GM19351 (cell line): ENCODE measurements at regions not wholly inside any gene's neighbourhood (a gene's known extent, or its start where the extent isn't known, plus 50 kb on each side); places are given as distances from the start of the nearest gene placed in this dataset.
"Not testable (repeated sequence)": the region's sequence is repeated elsewhere in the genome, so short reads cannot be mapped to it uniquely, and the experiment has no call there.

Experiments
- ATAC-seq: cut with Tn5 transposase; IDR thresholded peaks from one replicate; pipeline ENCODE4 v1.9.1; 2021; ENCODE audit warnings: mild to moderate bottlenecking, moderate library complexity; ENCODE audit not compliant: unreplicated experiment

DNA sequence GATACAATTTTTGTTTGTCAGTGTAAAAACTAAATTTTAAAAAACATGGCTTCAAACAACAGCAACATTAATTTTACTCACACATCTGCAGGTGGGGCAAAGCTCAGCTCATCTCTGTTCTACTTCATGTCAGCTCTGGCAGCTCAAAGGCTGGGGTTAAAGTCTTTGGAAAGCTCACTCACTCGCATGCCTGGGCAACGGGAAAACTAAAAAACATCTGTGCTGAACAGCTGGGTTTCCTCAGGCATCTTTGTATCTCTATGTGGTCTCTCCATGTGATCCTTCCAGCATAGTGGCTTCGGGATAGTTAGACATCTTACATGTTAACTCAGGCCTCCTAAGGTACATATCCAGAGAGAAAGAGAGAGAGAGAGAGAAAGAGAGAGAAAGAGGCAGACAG lies 499.6 kb downstream of the RFPL4B start:
- ATAC-seq: no peak

DNA sequence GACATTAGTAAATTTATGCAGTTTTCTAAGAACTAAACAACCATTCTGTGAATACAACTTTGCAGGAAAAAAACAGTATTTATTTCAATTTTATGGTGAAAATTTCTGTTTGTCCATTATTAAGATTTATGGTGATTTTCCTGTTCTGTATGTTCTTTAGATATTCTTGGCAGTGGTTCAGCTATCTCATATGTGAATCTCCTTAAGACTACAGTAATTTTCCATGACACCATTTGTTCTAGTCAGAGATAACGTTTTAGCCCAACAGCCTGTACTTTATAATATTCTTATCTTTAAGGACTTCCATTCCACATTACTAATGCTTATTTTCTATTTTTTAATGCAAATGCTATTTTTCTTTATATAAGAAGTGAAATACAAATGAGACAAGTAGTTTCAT lies 504.0 kb downstream of the RFPL4B start:
- ATAC-seq: no peak

DNA sequence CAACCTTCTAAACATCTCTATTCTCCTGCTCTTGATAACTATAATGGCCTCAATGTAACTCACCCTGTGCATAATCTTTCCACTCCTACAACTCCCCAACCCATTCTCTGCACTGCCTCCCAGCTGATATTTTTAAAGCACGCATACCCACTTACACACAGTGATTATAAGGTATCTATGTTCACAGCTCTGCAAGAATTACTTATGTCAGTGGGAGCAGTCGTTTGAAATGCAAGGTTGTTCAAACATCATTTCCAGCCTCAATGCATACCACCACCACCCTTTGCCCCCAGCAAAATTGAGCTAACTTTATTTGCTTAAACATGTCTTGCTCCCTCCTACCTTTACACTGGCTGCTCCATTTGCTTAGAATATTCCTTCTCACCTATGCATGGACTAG lies 506.0 kb downstream of the RFPL4B start:
- ATAC-seq: no peak

DNA sequence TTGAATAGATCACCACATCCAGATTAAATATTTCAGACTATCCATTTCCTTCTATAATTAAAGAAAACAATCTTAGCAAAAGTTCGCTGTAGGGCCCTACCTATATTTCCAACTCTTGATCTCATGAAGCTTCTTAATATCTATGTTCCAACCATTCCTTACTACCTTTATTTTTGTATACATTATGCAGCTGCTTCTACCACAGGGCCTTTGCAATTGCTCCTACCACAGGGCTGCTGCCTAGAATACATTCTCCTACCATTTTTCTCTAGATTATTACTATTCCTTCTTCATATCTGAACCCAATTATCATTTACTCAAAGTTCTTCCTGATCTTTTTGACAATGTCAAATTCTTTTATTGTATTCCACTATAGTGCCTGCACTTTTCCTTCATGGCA lies 516.6 kb downstream of the RFPL4B start:
- ATAC-seq: no peak

DNA sequence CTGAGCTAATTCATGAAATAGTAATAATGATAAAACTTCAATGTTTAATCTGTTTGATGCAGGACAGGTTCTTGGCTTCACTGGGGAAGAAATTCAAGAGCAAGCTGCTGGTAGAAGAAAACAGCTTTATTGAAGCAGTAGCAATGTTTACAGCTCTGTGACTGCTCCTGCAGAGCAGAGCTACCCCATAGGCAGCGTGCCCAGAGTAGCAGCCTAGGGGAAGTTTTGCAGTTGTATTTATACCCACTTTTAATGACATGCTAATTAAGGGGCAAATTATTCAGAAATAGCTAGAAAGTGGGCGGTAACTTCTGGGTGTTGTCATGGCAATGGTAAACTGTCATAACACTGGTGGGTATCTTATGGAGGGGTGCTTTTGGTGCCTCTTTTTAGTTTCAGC lies 518.0 kb downstream of the RFPL4B start:
- ATAC-seq: no peak

DNA sequence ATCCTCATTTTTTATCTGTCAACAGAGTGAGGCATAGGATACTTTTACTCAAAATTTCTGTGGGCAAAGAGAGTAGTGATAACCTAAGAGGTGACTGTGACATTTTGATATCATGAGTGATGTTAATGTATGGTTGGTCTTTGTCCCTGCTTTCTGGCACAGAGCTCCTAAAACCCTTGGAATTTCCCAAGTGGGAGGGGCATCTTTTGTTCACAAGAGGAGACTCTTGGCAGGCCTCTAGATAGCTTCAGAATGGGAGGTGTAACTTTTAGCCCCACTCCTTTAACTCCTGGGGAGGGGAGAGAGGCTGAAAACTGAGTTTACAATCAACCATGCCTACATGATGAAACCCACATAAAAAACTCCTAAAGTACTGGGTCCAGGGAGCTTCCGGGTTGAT lies 527.8 kb downstream of the RFPL4B start:
- ATAC-seq: no peak

DNA sequence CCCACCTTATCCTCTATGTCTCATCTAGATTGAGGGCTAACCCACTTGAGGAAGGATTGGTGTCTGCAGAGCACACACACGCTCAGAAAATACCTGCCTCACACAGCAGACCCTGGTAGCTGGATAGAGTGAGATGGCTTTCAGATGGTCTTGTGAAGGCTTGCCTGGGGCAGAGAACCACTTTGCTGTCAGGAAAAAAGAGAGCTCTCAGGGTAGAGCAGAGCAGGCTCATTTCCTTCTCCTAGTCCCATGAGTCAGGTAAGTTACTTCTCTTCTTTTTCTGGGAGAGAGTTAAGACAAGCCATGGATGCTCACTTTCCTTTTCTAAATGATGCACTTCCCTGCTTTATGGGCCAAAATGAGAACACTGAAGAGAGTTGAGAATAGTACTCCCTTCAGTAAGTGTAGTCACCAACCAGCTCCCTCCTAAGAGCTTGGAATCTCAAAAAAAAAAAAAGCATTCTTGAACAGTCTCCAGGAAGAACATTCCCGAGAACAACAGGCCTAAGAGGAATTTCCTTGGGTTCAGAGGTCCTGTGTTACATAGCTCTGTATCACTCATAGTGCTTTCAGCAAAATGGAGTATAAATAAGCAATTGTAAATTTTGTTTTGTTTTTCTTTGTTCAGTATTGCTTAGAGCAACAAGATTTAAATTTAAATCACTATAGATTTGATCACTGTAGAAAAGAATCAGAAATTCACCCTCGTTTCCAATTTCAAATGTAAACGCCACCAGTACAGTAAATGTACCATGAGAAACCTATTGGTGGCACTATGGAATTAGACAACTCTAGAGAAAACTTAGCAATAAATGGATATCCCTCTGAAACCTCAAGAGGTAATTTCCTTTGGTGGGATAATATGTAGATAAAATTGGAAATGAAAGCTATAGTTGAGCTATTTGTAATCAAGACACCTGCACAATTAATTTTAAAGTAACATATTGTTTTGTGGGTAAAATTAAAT lies 530.3 kb downstream of the RFPL4B start:
- ATAC-seq: no peak

DNA sequence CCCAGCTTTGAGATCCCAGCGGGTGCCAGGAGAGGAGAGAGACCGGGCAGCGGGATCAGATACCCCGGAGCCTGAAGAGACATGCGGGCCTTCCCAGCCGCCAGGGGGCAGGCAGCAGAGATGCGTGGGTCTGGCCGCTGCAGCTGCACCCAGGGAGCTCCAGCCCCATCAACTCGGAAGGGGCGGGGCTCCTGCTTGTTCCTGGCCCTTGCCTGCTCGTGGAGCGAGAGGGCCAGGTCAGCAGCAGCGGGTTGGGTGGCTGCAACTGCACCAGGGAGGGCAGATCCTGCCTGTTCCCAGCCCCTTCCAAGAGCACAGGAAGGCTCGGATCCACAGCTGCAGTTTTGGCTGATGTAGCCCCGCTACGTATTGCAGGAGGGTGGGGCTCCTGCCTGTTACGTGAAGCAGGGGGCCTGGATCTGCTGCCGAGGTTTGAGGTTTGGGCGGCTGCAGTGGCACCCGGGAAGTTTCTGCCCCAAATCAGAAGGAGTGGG lies 532.8 kb downstream of the RFPL4B start:
- no peak for ATAC-seq

DNA sequence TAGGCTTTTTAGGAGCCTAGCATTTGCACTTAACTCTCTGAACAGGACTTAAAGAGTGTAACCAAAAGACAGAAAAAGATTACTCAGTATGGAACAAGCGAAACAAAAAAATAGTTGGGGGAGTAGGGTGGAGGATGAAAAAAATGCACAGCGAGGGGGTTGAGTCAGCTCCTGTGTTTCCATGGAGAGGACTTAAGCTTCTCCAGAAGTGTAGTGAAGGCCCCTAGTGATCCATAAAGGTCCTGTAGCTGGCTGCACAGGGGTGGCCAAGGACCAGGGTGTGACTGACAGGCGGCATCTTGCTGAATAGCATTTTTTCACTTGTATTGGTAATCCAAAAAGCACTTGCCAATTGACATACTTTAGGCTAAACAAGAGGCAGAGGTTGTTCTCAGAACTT lies 533.9 kb downstream of the RFPL4B start:
- no peak for ATAC-seq

DNA sequence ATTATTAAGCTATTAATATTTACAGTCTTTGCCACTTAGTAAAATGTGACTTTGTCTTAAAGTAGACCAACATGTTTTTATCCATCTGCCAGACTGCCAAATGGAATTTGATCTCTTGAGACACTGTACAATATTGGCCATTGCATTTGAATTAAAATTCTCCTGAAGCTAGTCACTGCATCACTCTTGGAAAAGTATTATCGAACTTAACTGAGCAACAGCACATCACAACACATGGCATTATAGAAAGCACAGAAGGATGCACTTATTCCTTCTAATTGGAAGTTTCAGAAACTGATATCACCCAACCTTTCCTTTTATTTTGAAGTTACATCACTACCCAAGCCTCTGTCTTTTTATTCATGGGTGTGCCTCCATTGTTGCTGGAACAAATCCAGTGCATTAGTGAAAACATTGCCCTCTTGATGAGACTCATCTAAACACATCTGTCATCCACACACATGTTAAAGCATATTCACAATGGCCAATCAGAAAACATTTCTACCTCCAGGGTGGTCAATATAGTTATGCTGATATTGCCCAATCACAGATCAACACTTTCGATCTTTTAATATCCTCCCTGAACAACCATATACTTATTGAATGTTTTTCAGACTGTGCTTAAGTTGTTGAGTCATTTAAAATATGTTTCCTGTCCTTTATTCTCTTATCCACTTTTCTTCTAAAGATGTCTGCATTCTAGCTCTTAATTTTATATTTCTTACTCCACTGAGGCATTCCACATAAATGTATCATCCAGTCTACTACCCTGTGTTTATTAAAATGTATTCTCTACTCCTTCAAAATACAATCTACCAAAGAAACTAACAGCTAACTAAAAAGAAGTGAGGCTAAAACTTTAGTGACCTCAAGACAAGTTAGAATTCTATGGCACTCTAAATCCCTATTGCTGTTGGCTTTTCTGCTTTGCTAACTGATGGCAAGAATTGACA lies 535.0 kb downstream of the RFPL4B start:
- ATAC-seq: no peak

DNA sequence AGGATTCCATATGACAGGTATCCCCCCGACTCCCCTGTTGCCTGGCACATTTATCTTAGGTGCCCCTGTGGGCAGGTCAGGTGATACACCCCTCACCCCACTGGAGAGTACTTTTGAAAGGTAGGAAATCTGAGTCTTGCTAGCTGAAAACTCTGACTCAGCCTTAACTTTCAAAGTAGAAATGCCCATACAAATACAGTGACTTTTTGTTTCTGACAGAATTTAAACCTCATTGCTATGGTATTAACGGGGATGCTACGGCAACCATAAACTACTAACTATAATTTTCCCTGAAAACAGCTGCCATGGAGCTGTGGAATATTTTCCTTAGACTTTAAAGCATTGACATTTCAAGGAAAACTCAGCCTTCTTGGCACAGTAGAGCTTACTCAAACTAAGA lies 536.0 kb downstream of the RFPL4B start:
- ATAC-seq: no peak

DNA sequence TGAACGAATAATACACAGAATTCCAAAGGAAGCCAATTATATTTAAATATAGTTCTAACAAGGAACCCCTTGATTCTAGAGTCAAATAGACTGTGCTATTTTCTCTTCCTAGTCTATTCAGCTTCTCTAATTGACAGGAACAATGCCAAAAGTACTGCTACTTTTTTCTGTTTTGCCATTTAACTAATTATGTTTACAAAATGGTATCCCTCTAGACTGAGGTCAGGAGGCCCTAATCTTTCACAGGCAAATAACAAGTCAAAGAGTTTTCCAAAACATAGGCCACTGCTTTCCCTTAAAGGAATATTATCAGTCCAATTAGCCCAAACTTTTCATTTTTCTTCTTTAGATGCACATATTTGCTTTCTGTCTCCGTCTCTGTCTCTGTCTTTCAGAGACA lies 539.3 kb downstream of the RFPL4B start:
- ATAC-seq: no peak

DNA sequence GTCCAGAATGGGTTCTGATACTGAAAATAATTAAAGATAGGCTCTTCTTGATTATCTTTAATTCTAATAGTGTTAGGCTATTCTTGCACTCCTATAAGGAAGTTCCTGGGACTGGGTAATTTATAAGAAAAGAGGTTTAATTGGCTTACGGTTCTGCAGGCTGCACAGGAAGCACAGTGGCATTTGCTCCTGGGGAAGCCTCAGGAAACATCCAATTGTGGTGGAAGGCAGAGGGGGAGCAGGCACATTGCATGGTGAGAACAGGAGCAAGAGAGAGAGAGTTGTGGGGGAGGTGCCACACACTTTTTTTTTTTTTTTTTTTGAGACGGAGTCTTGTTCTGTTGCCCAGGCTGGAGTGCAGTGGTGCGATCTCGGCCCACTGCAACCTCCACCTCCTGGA lies 540.3 kb downstream of the RFPL4B start:
- not testable (repeated sequence) for ATAC-seq

DNA sequence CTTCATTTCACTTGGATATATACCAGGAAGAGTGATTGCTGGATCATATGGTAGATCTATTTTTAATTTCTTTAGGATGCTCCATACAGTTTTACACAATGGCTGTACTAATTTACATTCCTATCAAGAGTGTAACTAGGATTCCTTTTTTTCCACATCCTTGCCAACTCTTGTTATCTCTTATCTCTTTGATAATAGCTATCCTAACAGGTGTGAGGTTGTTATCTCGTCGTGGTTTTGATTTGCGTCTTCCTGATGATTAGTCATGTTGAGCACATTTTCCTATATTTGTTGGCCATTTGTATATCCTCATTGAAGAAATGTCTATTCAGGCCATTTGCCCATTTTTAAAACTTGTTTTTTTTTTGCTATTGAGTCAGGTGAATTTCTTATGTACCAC lies 552.4 kb downstream of the RFPL4B start:
- no peak for ATAC-seq

DNA sequence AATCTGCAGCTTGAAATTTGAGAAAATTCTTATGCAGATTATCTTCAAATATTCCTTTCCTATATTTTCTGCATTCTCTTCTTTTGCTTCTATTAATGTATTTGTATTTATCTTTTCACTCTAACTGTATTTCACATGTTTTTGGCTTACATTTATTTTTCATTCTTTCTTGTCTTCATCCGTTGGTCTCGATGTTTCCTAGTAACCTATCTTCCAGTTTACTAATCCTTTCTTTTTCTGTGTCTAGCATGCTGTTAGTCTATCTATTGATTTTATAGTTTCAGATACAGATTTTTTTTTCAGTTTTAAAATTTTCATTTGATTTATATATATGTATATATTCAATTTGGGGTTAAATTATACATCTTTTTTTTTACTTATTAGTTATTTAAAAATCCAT lies 556.2 kb downstream of the RFPL4B start:
- ATAC-seq: no peak

DNA sequence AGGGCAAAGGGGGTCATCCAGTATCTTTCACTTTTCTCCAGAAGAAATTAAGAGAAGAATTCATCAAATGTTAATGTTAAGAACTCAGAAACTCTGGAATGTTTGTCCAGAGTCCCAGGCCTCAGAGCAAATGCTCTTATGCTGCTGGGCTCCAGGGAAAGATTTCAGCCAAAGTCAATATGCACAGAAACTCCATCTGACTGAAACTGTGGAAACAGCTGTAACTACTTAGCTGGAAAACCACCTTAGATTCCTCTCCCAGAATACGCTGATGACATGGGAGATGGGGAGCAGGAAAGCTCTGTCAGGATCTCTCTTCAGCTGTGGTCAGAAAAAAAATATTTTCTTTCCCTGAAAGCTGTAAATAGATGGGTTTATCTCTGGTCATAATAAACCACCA lies 559.6 kb downstream of the RFPL4B start:
- no peak for ATAC-seq

DNA sequence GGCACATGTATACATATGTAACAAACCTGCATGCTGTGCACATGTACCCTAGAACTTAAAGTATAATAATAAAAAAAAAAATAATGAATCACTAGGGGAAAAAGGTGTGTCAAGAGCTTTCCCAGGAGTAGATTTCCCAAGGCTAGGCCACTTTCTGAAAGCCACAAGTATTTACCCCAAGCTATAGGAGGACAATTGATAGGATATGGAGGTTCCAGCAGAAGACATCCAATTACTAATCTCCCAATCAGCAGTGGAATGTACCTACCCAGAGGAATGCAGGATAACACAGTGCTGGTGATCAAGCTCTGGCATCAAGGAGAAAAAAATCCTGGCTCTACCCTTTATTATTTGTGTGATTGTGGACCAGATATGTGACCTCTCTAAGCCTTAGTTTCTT lies 562.7 kb downstream of the RFPL4B start:
- ATAC-seq: no peak

DNA sequence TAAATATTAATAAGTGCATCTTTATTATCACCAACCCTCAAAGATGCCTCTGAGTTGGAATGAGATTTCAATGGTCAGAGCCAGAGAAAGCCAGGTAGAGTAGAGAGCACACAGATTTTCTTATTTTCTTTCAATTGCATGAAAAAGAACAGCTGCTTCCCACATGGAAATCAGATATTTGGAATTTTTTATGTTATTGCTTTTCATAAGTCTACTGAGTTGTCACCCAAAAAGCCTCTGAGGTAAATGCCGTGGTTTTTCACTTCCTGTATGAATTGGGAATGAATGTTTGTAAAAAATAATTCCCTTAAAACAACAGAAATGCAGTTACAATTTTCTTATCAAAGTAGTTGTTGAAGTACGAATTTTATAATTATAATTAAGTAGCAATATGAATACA lies 563.1 kb downstream of the RFPL4B start:
- ATAC-seq: no peak

DNA sequence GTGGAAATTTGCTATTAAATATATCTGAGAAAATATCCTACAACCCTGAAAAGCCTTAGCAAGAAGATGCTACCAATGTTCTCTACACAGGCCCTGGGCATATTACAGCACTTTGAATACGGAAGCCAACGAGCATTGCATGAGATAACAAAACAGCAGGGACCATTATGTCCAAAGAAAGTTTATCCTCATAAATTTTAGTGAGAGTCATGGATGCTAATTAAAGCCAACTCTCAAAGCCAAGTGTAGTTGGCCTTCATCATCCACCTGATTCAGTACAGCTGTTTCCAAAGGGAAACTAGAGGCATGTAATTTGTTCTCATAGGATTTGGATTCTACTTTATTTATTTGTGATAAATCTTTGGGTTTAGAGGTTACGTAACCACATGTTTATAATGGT lies 564.8 kb downstream of the RFPL4B start:
- ATAC-seq: no peak

DNA sequence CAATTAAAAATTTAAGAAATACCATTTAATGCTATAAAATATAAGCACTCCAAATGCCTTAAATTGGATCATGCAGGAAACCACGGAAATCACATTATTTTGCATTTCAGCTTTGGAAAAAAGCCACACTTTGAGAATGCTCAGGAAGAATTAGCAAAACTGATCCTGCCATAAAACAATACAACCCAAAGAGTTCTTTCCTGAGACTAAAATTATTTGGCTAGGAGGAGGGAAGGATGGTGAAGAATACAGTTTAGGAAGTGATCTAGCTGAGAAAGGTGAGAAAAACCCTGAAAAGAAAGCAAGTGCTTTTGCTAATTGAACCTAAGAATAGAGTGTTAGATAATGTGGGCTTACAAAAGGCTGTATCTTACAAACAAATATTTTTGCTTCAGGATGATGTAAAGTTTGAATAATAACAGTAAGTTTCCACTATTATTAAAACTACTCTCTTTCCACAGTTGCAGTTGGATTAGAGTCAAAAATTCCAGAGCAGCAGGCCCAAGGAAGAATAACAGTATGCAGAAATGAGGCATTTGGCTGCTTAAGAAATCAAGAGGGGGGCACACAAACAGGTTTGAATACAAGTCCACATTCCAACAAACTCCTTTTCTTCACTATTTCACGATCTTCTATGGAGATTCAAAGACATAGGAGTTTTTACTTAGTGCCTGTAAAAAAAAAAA lies 565.4 kb downstream of the RFPL4B start:
- ATAC-seq: no peak

DNA sequence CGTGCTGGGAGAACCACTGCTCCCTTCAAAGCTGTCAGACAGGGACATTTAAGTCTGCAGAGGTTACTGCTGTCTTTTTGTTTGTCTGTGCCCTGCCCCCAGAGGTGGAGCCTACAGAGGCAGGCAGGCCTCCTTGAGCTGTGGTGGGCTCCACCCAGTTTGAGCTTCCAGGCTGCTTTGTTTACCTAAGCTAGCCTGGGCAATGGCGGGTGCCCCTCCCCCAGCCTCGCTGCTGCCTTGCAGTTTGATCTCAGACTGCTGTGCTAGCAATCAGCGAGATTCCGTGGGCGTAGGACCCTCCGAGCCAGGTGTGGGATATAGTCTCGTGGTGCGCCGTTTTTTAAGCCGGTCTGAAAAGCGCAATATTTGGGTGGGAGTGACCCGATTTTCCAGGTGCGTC lies 572.6 kb downstream of the RFPL4B start:
- not testable (repeated sequence) for ATAC-seq
